ENCODE measurements at regions not wholly inside any gene's neighbourhood (a gene's known extent, or its start where the extent isn't known, plus 50 kb on each side); places are given as distances from the start of the nearest gene placed in this dataset.

DNA sequence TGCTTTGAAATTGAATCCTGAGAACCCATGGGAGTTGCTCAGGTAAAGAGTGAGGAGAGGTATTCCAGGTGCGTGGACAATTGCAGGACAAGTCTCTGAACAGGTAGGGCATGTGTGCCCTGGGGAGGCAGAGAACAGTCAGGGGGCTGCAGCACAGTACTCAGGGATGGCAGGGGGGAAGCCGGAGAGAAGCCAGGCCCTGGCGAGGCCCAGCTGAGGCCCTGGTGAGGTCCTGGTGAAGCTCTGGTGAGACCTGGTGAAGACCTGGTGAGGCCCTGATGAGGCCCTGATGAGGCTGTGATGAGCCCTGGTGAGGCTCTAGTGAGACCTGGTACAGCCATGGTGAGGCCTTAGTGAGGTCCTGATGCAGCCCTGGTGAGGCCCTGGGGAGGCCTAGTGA, 155.5 kb upstream of the GDF10 start:
- Histone ChIP-seq H3K27ac (no peak overlapping the region), H3K9me3 (no peaks in the 10 kb centered on the region), H3K4me3 (no peak overlapping the region), H3K4me1 (peaks cover 0 to 3% (median 0%) of the 10 kb centered on the region in 9 donors), H3K36me3 (no peaks in the 10 kb centered on the region), H3K27me3 (peaks cover 0 to 5% (median 0%) of the 10 kb centered on the region in 7 donors)
- intact Hi-C loops (cut with DNase I), result no loop called here
- no peak for ATAC-seq
- TF ChIP-seq, protein P1, sequence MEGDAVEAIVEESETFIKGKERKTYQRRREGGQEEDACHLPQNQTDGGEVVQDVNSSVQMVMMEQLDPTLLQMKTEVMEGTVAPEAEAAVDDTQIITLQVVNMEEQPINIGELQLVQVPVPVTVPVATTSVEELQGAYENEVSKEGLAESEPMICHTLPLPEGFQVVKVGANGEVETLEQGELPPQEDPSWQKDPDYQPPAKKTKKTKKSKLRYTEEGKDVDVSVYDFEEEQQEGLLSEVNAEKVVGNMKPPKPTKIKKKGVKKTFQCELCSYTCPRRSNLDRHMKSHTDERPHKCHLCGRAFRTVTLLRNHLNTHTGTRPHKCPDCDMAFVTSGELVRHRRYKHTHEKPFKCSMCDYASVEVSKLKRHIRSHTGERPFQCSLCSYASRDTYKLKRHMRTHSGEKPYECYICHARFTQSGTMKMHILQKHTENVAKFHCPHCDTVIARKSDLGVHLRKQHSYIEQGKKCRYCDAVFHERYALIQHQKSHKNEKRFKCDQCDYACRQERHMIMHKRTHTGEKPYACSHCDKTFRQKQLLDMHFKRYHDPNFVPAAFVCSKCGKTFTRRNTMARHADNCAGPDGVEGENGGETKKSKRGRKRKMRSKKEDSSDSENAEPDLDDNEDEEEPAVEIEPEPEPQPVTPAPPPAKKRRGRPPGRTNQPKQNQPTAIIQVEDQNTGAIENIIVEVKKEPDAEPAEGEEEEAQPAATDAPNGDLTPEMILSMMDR (IDR thresholded peaks at IDR 0.05), result no peak
- no peak for DNase-seq
- whole genome bisulfite sequencing, 2 donors, result 94 to 97% methylated on average over 3 of the region's 3 CpGs

DNA sequence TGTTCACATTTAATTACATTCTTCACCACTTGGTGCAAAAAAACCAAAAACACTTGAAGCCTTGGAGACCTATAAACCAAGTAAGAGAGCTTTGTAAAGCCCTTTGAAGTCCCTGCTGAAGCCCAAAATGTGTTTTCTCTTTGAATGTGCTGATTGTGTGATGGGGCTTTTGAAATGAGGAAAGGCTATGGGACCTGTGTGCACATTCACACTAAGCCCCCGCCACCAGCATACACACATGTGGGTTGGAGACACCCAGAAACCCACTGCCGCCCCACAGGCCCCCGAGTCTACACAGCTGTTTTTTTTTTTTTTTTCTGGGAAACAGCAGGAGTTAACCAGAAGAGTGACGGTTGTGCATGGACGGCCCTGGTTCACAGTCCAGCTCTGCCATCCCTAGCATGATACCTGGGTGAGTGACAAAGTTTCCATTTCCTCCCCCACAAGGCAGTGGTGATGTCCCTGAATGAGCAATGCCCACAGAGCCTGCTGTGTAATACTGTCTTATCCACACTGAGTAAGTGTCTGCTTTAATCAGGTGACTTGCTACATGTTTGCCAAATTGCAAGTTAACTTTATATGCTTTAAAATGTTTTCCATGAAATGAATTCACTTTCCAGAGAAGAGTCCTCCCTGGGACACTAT, 154.6 kb upstream of the GDF10 start:
- Histone ChIP-seq H3K4me3 (no peak overlapping the region), H3K27me3 (peaks cover 0 to 6% (median 0%) of the 10 kb centered on the region in 7 donors), H3K9me3 (no peaks in the 10 kb centered on the region), H3K27ac (no peak overlapping the region), H3K4me1 (peaks cover 0 to 3% (median 0%) of the 10 kb centered on the region in 9 donors), H3K36me3 (no peaks in the 10 kb centered on the region)
- DNase-seq (no peak), ATAC-seq (no peak)
- 87 to 92% methylated on average over 5 of the region's 5 CpGs for WGBS, 2 donors
- TF ChIP-seq, protein P1 (IDR thresholded peaks at IDR 0.05), result no peak
- intact Hi-C loops (cut with DNase I), result no loop called here

DNA sequence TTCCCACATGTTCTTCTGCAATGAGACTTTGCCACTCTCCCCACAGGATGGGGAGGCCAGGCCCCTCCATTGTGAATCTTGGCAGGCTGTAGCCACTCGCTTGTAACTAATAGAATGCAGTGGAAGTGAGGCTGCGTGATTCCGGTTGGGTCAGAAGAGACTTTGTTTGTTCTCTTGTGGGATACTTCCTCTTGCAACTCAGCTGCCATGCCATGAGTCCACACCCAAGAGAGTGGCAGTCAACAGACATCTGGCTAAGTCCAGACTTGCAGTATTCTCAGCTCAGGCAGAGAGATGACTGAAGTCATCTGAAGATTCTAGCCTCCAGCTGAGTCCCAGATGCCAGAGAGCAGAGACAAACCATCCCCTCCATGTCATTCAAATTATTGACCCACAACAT, 153.4 kb upstream of the GDF10 start:
- Histone ChIP-seq H3K36me3 (no peaks in the 10 kb centered on the region), H3K4me3 (no peak overlapping the region), H3K9me3 (no peaks in the 10 kb centered on the region), H3K4me1 (peaks cover 0 to 3% (median 0%) of the 10 kb centered on the region in 9 donors), H3K27me3 (peaks cover 0 to 6% (median 0%) of the 10 kb centered on the region in 7 donors), H3K27ac (no peak overlapping the region)
- TF ChIP-seq, protein P1 (IDR thresholded peaks at IDR 0.05), result no peak
- DNase-seq, result no peak
- ATAC-seq, result peak in 2 of 8 donors; percentile 35 to 58
- intact Hi-C loops (cut with DNase I), result no loop called here
- 59 to 62% methylated on average over 3 of the region's 3 CpGs for WGBS, 2 donors

DNA sequence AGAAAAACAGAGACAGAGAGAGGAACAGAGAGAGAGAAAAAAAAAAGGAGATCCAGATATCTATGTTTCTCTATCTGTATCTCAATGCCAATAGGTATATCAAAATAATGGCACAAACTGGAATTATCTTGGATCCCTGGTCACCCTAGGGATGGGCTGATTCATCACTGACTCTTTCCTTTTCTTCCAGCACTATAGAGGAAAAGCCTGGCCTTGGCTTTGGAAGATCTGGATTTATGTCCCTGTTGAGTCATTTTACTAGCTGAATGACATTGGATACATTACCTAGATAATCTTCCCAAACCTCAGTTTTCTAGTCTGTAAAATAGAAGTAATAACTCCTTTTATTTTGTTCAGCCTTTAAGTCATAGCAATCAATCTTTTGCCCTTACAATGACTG, 152.8 kb upstream of the GDF10 start:
- Histone ChIP-seq H3K4me1 (peaks cover 0 to 3% (median 0%) of the 10 kb centered on the region in 9 donors), H3K4me3 (no peak overlapping the region), H3K9me3 (no peaks in the 10 kb centered on the region), H3K27me3 (peaks cover 0 to 6% (median 0%) of the 10 kb centered on the region in 7 donors), H3K36me3 (no peaks in the 10 kb centered on the region), H3K27ac (no peak overlapping the region)
- ATAC-seq (no peak), DNase-seq (no peak)
- TF ChIP-seq, protein P1 (IDR thresholded peaks at IDR 0.05), result no peak
- intact Hi-C loops (cut with DNase I), result no loop called here
